H1 (cell line): ENCODE measurements at regions not wholly inside any gene's neighbourhood (a gene's known extent, or its start where the extent isn't known, plus 50 kb on each side); places are given as distances from the start of the nearest gene placed in this dataset.
A peak's percentile ranks its signal among the peaks of the same experiment; 100 is the strongest.

ENCODE experiments used
- EZH2 ChIP-seq: fragments of 200-600 bp; sonication (generic); IDR thresholded peaks from 2 replicates; pipeline ENCODE4 v1.7.1; 2012; ENCODE audit warnings: low read depth, mild to moderate bottlenecking, moderate library complexity, low read length, inconsistent platforms; ENCODE audit not compliant: severe bottlenecking
- KDM5A ChIP-seq: fragments of 200-600 bp; IDR thresholded peaks from 2 replicates; pipeline ENCODE4 v1.7.1; 2012; ENCODE audit warnings: mild to moderate bottlenecking, low read length, inconsistent platforms, mixed read lengths
- MAFK ChIP-seq: IDR thresholded peaks from 2 replicates; pipeline ENCODE4 v1.6.1; 2012; ENCODE audit warnings: low read depth, mild to moderate bottlenecking, improper control_type of control experiment, low read length
- POLR2AphosphoS5 ChIP-seq: IDR thresholded peaks from 2 replicates; pipeline ENCODE4 v1.6.1; 2011; ENCODE audit warnings: low read depth, low read length
- RAD21 ChIP-seq, 2 experiments: IDR thresholded peaks in 1 of 2; conservative IDR thresholded peaks in 1 of 2; 2 replicates each; pipeline ENCODE4 v1.6.1; 2011; ENCODE audit warnings: low read depth in 2 of 2, low read length in 2 of 2, improper control_type of control experiment in 1 of 2, inconsistent platforms in 1 of 2, mild to moderate bottlenecking in 1 of 2, moderate library complexity in 1 of 2
- RBBP5 ChIP-seq: IDR thresholded peaks from 2 replicates; pipeline ENCODE4 v1.7.1; 2012; ENCODE audit warnings: low read depth, mild to moderate bottlenecking, inconsistent platforms, low read length, moderate library complexity, borderline replicate concordance
- RNF2 ChIP-seq: fragments of 200-900, 300-1000 bp; sonication (generic); IDR thresholded peaks from 2 replicates; pipeline ENCODE4 v1.7.1; 2016; ENCODE audit warnings: borderline replicate concordance, low read depth, mild to moderate bottlenecking, antibody characterized with exemption, low read length; ENCODE audit not compliant: poor library complexity, severe bottlenecking; ENCODE audit errors: missing control alignments
- SP2 ChIP-seq: IDR thresholded peaks from 2 replicates; pipeline ENCODE4 v1.6.1; 2012; ENCODE audit warnings: mild to moderate bottlenecking, low read length, inconsistent platforms

- no peak for TF ChIP-seq KDM5A
- TF ChIP-seq RNF2 = no peak
- TF ChIP-seq SP2 = no peak
- TF ChIP-seq RBBP5 = no peak
- peak; percentile 28 to 45 for TF ChIP-seq RAD21 (IDR thresholded peaks at IDR 0.05 in 1 of 2, conservative IDR thresholded peaks at IDR 0.05 in 1 of 2; ENCODE audit: low read depth in 2 of 2, low read length in 2 of 2)
- no peak for TF ChIP-seq MAFK
- TF ChIP-seq EZH2 = no peak
- no peak for TF ChIP-seq POLR2AphosphoS5
Measured at GRCh38 chr4:28443801-28444412, 1583.3 kb downstream of the STIM2 start (continued).
